GM18498 (cell line): ENCODE measurements at regions not wholly inside any gene's neighbourhood (a gene's known extent, or its start where the extent isn't known, plus 50 kb on each side); places are given as distances from the start of the nearest gene placed in this dataset.

Experiments
- ATAC-seq: cut with Tn5 transposase; IDR thresholded peaks from one replicate; pipeline ENCODE4 v1.9.1; 2021; ENCODE audit warnings: mild to moderate bottlenecking, moderate library complexity; ENCODE audit not compliant: unreplicated experiment

- no peak for ATAC-seq
Measured at GRCh38 chr5:164005071-164005470, 499.7 kb downstream of the MAT2B start.

DNA sequence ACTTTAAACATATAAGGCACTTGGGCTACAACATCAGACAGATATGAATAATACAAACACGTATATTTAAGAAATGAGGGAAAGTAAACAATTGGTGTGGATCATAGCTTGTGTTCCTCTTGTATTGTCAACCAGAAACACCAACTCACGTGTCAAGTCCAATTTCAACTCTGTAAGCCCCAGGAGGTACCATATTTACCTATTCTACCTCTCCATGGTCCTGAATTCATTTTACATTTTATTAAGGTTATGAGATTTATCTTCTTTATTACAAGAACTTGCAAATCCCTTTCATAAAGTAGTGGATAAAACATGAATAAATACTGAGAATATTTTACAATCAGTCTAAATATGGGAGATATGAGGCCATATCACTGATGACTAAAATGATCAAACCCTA lies 501.6 kb downstream of the MAT2B start:
- no peak for ATAC-seq

DNA sequence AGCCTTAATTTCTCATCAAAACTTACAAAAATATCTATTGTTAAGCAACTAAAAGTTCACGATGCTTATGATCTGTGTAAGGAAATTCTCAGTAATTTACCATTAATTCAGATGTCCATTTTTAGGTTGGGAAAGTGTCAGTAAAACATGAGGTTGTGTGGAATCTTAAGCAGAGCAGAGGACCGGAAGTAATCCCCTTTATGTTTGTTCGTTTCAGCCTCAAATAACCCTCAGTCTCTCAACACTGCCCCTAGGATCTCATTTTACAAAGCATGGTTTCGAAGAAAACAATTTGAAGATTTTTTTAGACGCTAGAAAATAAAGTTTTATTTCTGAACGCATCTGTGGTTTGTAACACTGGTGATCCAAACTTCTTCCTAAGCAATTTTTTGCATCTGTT lies 504.2 kb downstream of the MAT2B start:
- ATAC-seq: no peak

DNA sequence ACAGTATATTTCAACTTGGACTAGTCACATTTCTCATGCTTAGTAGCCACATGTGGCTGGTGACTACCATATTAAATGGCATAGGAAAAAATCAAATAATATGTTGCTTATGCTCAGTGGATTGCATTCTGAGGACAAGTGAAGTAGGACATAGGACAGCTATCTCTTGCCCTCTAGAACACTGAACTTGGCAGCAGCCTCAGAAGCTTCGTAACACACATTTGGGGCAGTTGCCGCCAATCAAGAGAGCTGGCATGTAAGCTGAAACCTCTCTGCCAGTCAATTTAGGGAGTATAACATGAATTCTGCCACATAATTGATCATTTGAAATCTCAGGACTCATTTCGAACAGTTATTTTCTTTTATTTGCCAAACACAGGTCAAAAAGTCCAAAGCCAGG lies 505.5 kb downstream of the MAT2B start:
- no peak for ATAC-seq

DNA sequence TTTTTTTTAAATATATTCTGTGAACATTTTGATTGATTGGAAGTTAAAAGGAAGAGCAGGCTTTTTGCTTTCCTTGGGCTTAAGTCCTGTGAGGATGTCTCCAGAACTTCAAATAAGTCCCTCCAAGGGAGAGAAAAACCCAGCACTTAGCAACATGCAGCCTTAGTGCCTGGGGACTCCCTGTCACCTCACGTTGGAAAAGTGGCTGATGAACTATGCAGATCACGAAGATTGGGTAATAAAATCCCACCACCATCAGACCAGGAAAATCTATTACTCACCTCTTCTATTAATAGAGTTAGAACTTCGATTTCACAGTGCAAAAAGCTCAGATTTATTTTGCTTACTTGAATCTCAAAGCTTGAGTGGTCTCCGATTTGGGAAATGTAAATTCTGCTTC lies 507.0 kb downstream of the MAT2B start:
- no peak for ATAC-seq

DNA sequence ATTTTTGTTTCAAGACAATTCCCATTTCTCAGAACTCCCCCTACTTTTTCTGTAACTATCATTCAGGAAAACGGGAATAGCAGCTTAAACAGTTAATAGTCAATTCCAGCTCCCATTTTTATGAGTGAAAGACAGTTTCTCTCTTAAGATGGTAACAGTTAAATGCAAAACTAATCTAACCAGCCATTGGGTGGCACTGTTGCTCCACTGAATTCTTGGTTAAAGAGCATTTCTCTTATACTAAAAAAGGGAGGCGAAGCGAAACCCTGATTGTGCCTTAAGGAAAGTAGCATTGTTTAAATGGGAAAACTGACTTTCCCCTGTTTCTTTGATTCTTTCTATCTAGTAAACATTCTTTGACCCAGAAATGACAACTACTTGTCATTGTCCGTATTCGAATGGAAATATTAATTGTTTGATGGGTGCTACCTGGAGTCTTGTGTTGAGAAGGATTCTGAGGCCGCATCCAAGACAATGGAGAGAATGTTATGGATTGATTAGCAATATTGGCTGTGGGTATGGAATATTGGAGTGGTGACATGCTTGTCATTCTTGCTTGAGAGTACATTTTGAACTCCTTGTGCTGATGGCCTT lies 507.8 kb downstream of the MAT2B start:
- peak; percentile 88 for ATAC-seq

DNA sequence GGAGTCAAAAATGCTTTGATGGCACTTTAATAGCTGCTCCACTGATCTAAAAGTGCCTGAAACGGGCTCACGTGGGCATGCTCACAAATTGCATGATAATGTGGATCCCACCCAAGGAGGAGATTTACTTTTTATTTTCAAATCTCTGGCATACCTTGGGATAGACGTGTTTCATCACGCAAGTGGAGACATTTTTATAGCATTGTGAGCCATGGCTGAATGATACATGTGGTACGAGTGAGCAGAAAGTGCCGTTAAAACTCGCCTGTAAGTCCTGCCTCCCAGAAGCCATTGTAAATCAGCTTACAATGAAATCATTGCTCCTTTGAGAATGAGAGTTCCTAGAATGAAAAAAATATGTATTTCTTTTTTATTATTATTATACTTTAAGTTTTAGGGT lies 514.7 kb downstream of the MAT2B start:
- ATAC-seq: no peak

GRCh38 chr5:164027738-164028137 lies 522.3 kb downstream of the MAT2B start:
- no peak for ATAC-seq

GRCh38 chr5:164038128-164038783 lies 532.8 kb downstream of the MAT2B start:
- ATAC-seq: no peak

GRCh38 chr5:164041105-164041504 lies 535.7 kb downstream of the MAT2B start:
- ATAC-seq: no peak

- ATAC-seq: no peak
Measured at GRCh38 chr5:164048359-164048926, 543.0 kb downstream of the MAT2B start.

DNA sequence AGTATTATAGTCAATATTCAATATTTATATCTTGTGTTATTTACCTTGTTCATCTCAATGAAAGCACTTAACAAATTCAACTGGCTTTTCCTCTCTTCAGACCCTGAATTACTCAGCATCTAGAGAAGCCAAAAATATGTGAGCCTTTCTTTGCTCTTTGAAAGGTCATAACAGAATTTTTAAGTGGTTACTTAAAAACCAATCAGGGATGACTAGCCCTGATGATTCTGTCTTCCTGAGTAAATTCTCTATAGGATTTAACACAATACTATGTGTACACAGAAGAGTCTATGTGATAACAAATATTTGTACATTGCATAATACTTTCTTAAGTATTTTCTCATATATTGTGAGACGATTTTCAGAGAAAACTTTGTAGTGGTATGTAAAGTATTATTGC lies 546.3 kb downstream of the MAT2B start:
- no peak for ATAC-seq

- ATAC-seq: no peak
Measured at GRCh38 chr5:164052536-164053093, 547.2 kb downstream of the MAT2B start.

- ATAC-seq: no peak
Measured at GRCh38 chr5:164053123-164053522, 547.7 kb downstream of the MAT2B start.

- no peak for ATAC-seq
Measured at GRCh38 chr5:164054461-164054860, 549.0 kb downstream of the MAT2B start.

GRCh38 chr5:164057121-164057520 lies 551.7 kb downstream of the MAT2B start:
- no peak for ATAC-seq

DNA sequence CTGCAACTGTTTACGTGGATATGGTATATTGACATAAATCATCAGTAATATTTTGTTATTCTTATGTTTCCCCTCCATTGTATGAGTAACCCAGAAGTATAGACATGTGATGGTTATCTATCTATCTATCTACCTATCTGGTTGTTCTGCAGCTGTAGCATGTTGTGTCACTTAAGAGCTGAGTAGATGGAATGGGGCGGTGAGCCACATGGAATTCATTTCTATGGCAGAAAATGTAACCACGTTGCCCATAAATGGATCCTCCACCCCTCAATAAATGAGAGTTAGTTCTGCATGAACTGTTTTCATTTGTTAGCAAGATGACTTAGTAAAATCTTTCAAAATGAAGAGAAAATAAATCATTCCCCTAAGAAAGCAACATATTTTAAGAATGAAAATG lies 553.2 kb downstream of the MAT2B start:
- ATAC-seq: no peak

GRCh38 chr5:164059471-164059870 lies 554.1 kb downstream of the MAT2B start:
- no peak for ATAC-seq

DNA sequence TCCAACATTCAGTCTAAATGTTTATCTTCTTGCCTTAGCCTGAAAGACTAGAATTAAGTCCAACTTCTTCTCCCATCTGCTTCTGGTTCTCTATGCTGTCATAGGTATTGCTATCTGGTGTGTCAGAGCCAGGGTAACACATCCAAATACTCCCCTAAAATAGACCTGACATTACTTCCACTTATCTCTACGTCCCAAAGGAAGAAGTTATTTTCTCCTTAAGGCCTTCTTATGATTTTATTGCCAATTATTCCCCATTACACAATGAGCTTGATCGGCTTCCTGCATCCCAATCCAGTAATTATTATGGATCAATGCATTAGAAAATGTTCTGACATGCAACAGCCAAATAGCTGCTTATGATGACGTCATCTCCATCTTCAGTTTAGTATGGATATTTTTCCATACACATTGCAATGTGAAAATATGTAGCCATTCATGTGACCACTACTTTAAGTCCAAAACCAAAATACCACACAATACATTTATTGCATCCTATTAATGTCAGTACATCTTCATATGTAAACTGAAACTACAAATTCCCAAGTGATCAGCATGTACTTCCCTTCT lies 555.5 kb downstream of the MAT2B start:
- no peak for ATAC-seq

DNA sequence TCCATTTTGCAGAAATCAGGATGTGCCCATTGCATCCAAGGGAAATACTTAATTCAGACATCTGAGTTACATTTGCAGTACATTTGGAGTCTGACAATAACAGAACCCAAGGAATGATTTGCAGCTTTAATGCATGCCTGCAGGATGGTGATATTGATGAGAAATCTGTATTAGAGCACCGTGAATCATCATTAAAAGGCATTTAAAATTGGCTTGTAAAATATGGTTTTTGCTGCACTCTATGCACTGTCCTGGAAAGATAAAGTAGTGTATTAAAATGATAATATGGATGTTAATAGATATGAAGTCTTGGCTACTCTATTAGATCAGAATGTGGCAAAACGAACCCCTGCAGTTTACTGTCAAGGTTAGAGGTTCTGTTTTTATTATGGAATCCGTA lies 556.9 kb downstream of the MAT2B start:
- ATAC-seq: no peak

DNA sequence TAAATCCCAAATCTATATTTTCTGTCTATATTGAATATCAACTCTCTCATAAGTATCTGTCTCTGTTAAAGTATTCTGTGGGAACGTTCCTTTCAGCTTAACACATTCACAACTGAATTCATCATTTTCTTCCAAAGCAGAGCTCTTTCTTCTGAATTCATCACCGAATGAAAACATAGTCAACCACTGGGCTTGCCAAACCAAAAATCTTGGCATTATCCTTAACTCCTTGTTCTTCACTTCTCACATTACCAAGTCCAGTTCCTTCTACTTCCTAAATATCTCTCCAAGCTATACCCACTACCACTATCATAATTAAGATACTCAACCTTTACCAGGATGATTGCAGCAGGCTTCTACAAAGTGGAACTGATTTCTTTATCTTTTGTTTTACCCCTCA lies 559.8 kb downstream of the MAT2B start:
- ATAC-seq: no peak

GRCh38 chr5:164071671-164072070 lies 566.3 kb downstream of the MAT2B start:
- no peak for ATAC-seq
